ENCODE measurements at regions not wholly inside any gene's neighbourhood (a gene's known extent, or its start where the extent isn't known, plus 50 kb on each side); places are given as distances from the start of the nearest gene placed in this dataset.

- TF ChIP-seq CTCF (IDR thresholded peaks at IDR 0.05): no peak
- no peak for TF ChIP-seq POLR2A (IDR thresholded peaks at IDR 0.05)
- TF ChIP-seq EP300 (IDR thresholded peaks at IDR 0.05): no peak
Measured at GRCh38 chr14:26213846-26214575, 383.8 kb downstream of the NOVA1 start.

Data from ovary (tissue), 3 donors.